GM12878 (cell line): ENCODE measurements at regions not wholly inside any gene's neighbourhood (a gene's known extent, or its start where the extent isn't known, plus 50 kb on each side); places are given as distances from the start of the nearest gene placed in this dataset.

Experiments used
- EZH2 ChIP-seq: IDR thresholded peaks from 2 replicates; pipeline ENCODE4 v1.6.1; 2012; ENCODE audit warnings: low read depth, mild to moderate bottlenecking, control low read depth, inconsistent platforms, low read length, borderline replicate concordance; ENCODE audit not compliant: control insufficient read depth
- MEF2A ChIP-seq: IDR thresholded peaks from 2 replicates; pipeline ENCODE4 v1.6.1; 2011; ENCODE audit warnings: low read depth, mild to moderate bottlenecking, low read length, moderate library complexity; ENCODE audit not compliant: insufficient read depth
- NFIC ChIP-seq: IDR thresholded peaks from 2 replicates; pipeline ENCODE4 v1.6.1; 2012; ENCODE audit warnings: low read depth, mild to moderate bottlenecking, inconsistent platforms, low read length, moderate library complexity
- RAD51 ChIP-seq: fragments of 450-650 bp; IDR thresholded peaks from 2 replicates; pipeline ENCODE4 v1.6.1; 2016; ENCODE audit warnings: moderate library complexity, mild to moderate bottlenecking, inconsistent platforms
- ZNF207 ChIP-seq: fragments of 450-650 bp; IDR thresholded peaks from 2 replicates; pipeline ENCODE4 v1.6.1; 2014; ENCODE audit warnings: antibody characterized with exemption, mild to moderate bottlenecking, borderline replicate concordance
- ZNF217 ChIP-seq: fragments of 450-650 bp; IDR thresholded peaks from 2 replicates; pipeline ENCODE4 v1.6.1; 2017; ENCODE audit warnings: antibody characterized with exemption, mild to moderate bottlenecking
- TF ChIP-seq, protein P1 (sequence below): IDR thresholded peaks from 2 replicates; pipeline ENCODE4 v1.6.1; 2012; ENCODE audit warnings: improper control_type of control experiment, low read depth, low read length; ENCODE audit not compliant: insufficient replicate concordance
- TF ChIP-seq, protein P2 (sequence below): IDR thresholded peaks from 2 replicates; pipeline ENCODE4 v1.6.1; 2012; ENCODE audit warnings: low read depth, low read length, improper control_type of control experiment

- TF ChIP-seq, protein P1, sequence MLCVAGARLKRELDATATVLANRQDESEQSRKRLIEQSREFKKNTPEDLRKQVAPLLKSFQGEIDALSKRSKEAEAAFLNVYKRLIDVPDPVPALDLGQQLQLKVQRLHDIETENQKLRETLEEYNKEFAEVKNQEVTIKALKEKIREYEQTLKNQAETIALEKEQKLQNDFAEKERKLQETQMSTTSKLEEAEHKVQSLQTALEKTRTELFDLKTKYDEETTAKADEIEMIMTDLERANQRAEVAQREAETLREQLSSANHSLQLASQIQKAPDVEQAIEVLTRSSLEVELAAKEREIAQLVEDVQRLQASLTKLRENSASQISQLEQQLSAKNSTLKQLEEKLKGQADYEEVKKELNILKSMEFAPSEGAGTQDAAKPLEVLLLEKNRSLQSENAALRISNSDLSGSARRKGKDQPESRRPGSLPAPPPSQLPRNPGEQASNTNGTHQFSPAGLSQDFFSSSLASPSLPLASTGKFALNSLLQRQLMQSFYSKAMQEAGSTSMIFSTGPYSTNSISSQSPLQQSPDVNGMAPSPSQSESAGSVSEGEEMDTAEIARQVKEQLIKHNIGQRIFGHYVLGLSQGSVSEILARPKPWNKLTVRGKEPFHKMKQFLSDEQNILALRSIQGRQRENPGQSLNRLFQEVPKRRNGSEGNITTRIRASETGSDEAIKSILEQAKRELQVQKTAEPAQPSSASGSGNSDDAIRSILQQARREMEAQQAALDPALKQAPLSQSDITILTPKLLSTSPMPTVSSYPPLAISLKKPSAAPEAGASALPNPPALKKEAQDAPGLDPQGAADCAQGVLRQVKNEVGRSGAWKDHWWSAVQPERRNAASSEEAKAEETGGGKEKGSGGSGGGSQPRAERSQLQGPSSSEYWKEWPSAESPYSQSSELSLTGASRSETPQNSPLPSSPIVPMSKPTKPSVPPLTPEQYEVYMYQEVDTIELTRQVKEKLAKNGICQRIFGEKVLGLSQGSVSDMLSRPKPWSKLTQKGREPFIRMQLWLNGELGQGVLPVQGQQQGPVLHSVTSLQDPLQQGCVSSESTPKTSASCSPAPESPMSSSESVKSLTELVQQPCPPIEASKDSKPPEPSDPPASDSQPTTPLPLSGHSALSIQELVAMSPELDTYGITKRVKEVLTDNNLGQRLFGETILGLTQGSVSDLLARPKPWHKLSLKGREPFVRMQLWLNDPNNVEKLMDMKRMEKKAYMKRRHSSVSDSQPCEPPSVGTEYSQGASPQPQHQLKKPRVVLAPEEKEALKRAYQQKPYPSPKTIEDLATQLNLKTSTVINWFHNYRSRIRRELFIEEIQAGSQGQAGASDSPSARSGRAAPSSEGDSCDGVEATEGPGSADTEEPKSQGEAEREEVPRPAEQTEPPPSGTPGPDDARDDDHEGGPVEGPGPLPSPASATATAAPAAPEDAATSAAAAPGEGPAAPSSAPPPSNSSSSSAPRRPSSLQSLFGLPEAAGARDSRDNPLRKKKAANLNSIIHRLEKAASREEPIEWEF: no peak
- TF ChIP-seq, protein P2, sequence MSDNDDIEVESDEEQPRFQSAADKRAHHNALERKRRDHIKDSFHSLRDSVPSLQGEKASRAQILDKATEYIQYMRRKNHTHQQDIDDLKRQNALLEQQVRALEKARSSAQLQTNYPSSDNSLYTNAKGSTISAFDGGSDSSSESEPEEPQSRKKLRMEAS: no peak
- TF ChIP-seq NFIC: no peak
- TF ChIP-seq MEF2A: no peak
- TF ChIP-seq EZH2: no peak
- TF ChIP-seq RAD51: no peak
- TF ChIP-seq ZNF207: no peak
- no peak for TF ChIP-seq ZNF217
Measured at GRCh38 chr1:189681252-189681919, 796.3 kb downstream of the BRINP3 start (continued).
